Activated T-cell treated with anti-CD3 and anti-CD28 coated beads, Interleukin-2, amount 50 U/mL, for 72 hours (primary cell): ENCODE measurements at regions not wholly inside any gene's neighbourhood (a gene's known extent, or its start where the extent isn't known, plus 50 kb on each side); places are given as distances from the start of the nearest gene placed in this dataset.
"Not testable (repeated sequence)": the region's sequence is repeated elsewhere in the genome, so short reads cannot be mapped to it uniquely, and the experiment has no call there.

Experiments used
- ATAC-seq, 2 donors: fragments of 150-1000 bp; cut with Tn5 transposase; replicated peaks in 1 of 2; 2 replicates each; pipeline ENCODE4 v1.10.0; 2021; ENCODE audit warnings: moderate library complexity in 2 of 2, mild to moderate bottlenecking in 1 of 2
- DNase-seq, 2 donors: peaks; one replicate each; pipeline ENCODE4 v3.0.0; 2021 to 2022; ENCODE audit warnings: mixed read lengths in 1 of 2
- H3K27ac Mint-ChIP-seq: one replicate; pipeline ENCODE4 v1.8.0; 2022; ENCODE audit warnings: mild to moderate bottlenecking, moderate library complexity, mixed read lengths
- H3K27me3 Mint-ChIP-seq: one replicate; pipeline ENCODE4 v1.8.0; 2022; ENCODE audit warnings: low read depth, mixed read lengths
- H3K36me3 Mint-ChIP-seq, 2 donors: one replicate each; pipeline ENCODE4 v1.8.0; 2022; ENCODE audit warnings: mixed read lengths in 2 of 2, mild to moderate bottlenecking in 1 of 2; ENCODE audit not compliant: insufficient read depth in 2 of 2
- H3K4me1 Mint-ChIP-seq: one replicate; pipeline ENCODE4 v1.8.0; 2022; ENCODE audit warnings: low read depth, mixed read lengths
- H3K4me3 Mint-ChIP-seq, 2 donors: one replicate each; pipeline ENCODE4 v1.8.0; 2022; ENCODE audit warnings: mild to moderate bottlenecking in 2 of 2, mixed read lengths in 2 of 2, moderate library complexity in 2 of 2
- H3K9me3 Mint-ChIP-seq, 2 donors: one replicate each; pipeline ENCODE4 v1.8.0; 2022; ENCODE audit warnings: mixed read lengths in 2 of 2

DNA sequence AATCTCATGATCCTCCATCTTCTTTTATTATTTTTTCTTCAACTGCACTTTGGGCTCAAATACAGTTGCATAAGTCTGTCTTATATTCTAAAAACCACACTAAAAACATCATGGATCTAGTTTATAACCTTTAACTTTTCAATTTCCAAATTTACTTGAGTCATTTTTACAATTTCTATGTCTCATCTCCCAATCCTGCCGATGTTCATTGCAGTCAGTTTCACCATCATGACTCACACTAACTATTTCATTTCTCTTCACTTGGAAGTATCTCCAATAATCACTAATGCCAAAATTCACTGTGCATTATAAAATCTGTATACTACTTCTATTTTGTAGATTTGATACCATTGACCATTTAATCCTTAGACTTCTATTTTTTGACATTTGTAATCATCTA, 806.9 kb upstream of the SORCS1 start:
- DNase-seq (no peak), ATAC-seq (no peak)
- Mint-ChIP-seq H3K9me3 (peaks cover 11 to 21% of the 10 kb centered on the region in 2 donors), H3K27ac (peak overlapping the region; percentile 4), H3K36me3 (peaks cover 3% of the 10 kb centered on the region in 2 donors), H3K4me1 (no peaks in the 10 kb centered on the region), H3K4me3 (no peak overlapping the region), H3K27me3 (no peaks in the 10 kb centered on the region)

DNA sequence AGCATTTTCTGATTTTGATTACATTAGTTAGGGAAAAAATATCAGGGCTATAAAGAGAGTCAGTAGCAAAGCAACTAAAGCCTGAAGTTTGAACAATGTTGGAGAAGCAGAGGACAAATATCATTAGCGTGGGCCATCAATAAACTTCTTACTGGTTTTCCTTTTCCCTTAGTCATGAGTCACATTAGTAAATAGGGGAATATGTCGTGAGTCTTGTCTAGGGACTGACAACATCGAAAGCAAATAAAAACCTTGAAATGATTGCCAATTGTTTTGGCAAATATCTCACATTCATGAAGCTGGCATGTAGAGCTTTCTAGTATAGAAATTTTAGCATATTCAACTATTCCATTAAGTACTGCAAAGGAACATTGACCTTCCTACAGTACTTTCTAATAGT, 806.0 kb upstream of the SORCS1 start:
- Mint-ChIP-seq H3K27me3 (no peaks in the 10 kb centered on the region), H3K9me3 (peaks cover 11 to 17% of the 10 kb centered on the region in 2 donors), H3K4me1 (no peaks in the 10 kb centered on the region), H3K4me3 (no peak overlapping the region), H3K27ac (no peak overlapping the region), H3K36me3 (peaks cover 3% of the 10 kb centered on the region in 2 donors)
- DNase-seq: no peak
- ATAC-seq: no peak

DNA sequence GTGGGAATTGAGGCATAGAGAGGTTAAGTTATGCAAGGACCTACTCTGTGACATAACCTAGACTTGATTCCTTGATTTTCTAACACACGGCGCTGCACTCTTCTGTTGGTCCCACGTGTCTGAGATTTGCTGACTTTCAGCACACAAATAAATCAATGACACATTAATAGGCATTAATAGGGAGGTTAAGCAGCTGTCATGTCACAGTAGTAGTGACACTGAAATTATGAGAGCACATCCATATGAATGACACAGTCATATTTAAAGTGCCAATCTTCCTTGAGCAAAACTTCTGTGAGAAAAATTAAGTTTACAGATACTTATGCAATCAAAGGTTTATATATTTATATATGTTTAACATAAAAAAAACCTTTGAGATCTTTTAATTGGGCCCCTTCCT, 805.4 kb upstream of the SORCS1 start:
- Mint-ChIP-seq H3K9me3 (peaks cover 11 to 15% of the 10 kb centered on the region in 2 donors), H3K4me3 (no peak overlapping the region), H3K36me3 (peaks cover 3% of the 10 kb centered on the region in 2 donors), H3K4me1 (no peaks in the 10 kb centered on the region), H3K27ac (no peak overlapping the region), H3K27me3 (no peaks in the 10 kb centered on the region)
- DNase-seq (no peak), ATAC-seq (no peak)

DNA sequence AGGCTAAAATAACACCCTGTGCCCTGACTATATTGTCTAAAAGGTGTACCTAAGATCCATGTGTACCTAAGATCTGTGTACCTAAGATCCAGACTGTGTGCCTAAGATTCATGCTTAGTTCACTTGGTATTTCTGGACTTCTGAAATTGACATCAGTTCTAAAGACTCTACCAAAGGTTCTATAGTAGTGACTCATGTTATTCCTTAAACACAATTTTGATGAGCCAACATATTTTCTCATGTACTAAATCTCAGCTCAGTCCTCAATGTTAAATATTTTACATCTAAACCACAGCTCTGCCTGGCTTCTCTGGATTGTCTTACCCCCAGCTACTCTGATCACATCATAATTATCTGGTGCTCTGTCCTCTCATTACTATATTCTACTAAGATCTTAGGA, 802.3 kb upstream of the SORCS1 start:
- H3K4me3 Mint-ChIP-seq: no peak overlapping the region
- DNase-seq (no peak), ATAC-seq (no peak)
- H3K36me3 Mint-ChIP-seq: no peaks in the 10 kb centered on the region
- no peaks in the 10 kb centered on the region for H3K4me1 Mint-ChIP-seq
- H3K9me3 Mint-ChIP-seq: peaks cover 2 to 4% of the 10 kb centered on the region in 2 donors
- H3K27me3 Mint-ChIP-seq: no peaks in the 10 kb centered on the region
- H3K27ac Mint-ChIP-seq: no peak overlapping the region

DNA sequence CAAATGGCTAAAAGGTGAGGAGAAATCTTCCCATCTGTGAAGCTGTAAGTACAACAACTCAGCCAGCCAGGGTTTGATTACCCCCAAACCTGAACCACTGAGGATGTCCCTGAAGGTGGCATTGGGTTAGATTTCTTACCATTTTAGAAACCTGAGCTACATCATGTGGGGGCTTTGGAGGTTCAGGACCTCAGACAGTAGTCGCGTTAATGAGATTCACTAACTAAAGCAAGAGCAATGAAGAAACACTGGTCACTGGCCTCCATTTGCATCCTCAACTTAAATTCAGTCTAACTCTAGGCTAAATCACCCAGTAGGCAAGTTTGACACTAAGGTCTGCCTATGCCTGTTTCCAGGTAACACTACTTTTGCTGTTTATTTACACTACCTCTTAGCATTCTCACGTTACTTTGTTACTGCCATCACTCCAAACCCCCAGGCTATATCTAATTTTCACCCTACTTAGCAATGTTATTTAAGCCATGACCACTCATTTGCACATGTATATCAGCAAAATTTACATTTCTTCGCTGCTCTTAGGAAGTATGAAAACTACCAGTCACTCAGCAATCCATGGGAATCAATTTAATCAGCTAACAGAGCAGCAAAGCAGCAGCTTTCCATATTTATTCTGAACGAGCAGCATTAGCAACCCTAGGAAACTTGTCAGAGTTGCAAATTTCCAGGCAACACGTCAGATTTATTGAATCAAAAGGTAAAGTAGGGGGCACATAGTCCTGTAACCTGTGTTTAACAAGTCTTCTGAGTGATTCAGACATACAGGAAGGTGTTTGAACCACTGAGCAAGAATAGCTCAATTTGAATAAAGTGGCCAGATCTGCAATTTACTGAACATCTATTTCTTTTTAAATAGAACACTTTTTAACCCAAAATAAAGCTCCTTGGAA, 788.4 kb upstream of the SORCS1 start:
- no peak for DNase-seq
- Mint-ChIP-seq H3K27me3 (no peaks in the 10 kb centered on the region), H3K36me3 (no peaks in the 10 kb centered on the region), H3K27ac (no peak overlapping the region), H3K9me3 (peaks cover 2 to 12% of the 10 kb centered on the region in 2 donors), H3K4me3 (no peak overlapping the region), H3K4me1 (no peaks in the 10 kb centered on the region)
- ATAC-seq: no peak

DNA sequence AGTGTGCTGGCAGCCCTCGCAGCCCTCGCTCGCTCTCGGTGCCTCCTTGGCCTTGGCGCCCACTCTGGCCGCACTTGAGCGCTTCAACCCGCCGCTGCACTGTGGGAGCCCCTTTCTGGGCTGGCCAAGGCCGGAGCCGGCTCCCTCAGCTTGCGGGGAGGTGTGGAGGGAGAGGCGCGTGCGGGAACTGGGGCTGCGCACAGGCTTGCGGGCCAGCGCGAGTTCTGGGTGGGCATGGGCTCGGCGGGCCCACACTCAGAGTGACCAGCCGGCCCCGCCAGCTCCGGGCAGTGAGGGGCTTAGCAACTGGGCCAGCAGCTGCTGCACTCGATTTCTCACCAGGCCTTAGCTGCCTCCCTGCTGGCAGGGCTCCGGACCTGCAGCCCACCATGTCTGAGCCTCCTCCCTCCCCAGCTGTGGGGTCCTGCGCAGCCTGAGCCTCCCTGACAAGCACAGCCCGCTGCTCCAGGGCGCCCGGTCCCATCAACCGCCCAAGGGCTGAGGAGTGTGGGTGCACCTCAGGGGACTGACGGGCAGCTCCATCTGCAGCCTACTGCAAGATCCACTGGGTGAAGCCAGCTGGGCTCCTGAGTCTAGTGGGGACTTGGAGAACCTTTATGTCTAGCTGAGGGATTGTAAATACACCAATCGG, 786.0 kb upstream of the SORCS1 start:
- ATAC-seq, H3K36me3 Mint-ChIP-seq, H3K4me1 Mint-ChIP-seq, H3K4me3 Mint-ChIP-seq, DNase-seq, H3K27me3 Mint-ChIP-seq, H3K27ac Mint-ChIP-seq: not testable (repeated sequence)
- peaks cover 3 to 12% of the 10 kb centered on the region in 2 donors for H3K9me3 Mint-ChIP-seq

DNA sequence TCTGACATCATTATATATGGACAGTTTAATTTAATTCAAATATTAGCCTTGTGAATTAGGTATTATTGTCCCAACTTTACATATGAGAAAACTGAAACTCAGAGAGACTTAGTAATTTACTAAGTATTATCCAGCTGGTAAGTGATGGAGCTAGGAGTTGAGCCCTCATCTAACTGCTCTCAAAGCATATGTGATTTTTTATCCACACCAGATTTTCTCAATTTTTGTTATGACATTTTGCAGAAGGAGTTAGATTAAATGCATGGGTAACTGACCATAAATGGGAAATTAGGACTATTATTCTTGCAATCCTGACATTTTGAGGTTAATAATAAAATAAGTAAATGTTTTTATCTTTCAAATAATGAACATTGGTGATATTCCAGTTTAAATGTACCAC, 778.3 kb upstream of the SORCS1 start:
- ATAC-seq: no peak
- Mint-ChIP-seq H3K27me3 (no peaks in the 10 kb centered on the region), H3K4me3 (no peak overlapping the region)

DNA sequence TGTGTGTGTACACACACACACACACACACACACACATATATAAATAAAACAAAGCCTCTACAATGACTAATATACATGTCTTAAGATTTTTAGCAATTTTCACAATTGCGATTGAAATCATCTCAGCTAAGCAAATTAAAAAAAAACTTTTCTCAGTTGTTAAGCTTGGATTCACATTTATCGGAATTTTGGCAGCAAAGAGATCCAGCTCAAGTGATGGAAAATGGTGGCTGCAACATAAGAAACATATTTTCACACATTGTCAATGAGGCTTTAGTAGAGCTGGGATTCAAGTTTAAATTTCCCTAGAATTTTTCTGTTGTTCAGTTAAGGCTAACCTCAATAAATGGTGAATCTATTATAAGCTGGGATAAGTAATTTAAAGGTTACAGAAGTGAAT, 768.6 kb upstream of the SORCS1 start:
- Mint-ChIP-seq H3K36me3 (no peaks in the 10 kb centered on the region), H3K4me3 (no peak overlapping the region), H3K4me1 (no peaks in the 10 kb centered on the region), H3K27ac (no peak overlapping the region), H3K27me3 (no peaks in the 10 kb centered on the region), H3K9me3 (peaks cover 3 to 8% of the 10 kb centered on the region in 2 donors)
- no peak for DNase-seq
- ATAC-seq: no peak

More for the DNA sequence above, 778.3 kb upstream of the SORCS1 start:
- DNase-seq: no peak
- peaks cover 0 to 3% of the 10 kb centered on the region in 2 donors for H3K36me3 Mint-ChIP-seq
- H3K27ac Mint-ChIP-seq: no peak overlapping the region
- peaks cover 8 to 12% of the 10 kb centered on the region in 2 donors for H3K9me3 Mint-ChIP-seq
- no peaks in the 10 kb centered on the region for H3K4me1 Mint-ChIP-seq

DNA sequence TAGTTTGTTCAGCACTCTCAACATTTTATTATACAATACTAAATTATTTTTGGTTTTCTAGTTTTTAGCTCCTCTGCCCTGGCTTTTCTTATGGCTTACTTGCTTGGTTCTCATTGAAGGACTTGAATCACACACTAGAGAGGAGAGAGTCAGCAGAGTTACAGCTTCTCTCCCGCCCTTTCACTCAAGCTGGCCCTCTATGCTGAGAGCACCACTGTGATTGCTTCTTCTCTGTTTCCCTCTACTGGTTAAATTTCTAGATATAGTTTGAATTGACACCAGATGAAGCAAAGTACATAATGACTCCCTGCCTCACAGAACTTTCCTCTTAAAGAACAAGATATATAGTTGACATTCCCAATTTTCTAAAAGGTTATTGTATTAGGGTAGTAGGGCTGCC, 767.3 kb upstream of the SORCS1 start:
- no peaks in the 10 kb centered on the region for H3K4me1 Mint-ChIP-seq
- DNase-seq: no peak

DNA sequence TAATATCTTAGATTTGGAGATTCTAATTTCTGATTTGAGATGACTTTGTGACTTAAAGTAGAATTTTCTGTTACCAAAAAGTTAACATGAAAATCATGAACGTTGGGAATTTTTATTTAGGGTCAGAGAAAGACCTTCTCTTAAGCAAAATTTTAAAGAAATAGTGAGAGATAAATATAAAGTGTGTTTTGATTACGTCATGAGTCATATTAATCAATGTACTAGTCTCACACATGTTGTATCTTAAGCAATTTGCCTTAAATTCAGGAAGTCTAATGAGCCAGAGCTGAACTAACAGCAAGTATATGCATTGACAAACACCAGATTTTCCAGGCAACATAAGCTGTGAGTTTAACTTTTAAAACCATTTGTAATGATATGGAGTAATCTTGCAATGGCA, 765.5 kb upstream of the SORCS1 start:
- Mint-ChIP-seq H3K4me1 (no peaks in the 10 kb centered on the region), H3K27me3 (no peaks in the 10 kb centered on the region), H3K4me3 (no peak overlapping the region), H3K9me3 (peaks cover 3 to 8% of the 10 kb centered on the region in 2 donors), H3K36me3 (no peaks in the 10 kb centered on the region), H3K27ac (no peak overlapping the region)
- ATAC-seq (no peak), DNase-seq (no peak)

More for the DNA sequence above, 767.3 kb upstream of the SORCS1 start:
- Mint-ChIP-seq H3K27ac (no peak overlapping the region), H3K4me3 (no peak overlapping the region), H3K36me3 (no peaks in the 10 kb centered on the region), H3K27me3 (no peaks in the 10 kb centered on the region), H3K9me3 (peaks cover 3 to 8% of the 10 kb centered on the region in 2 donors)
- no peak for ATAC-seq

DNA sequence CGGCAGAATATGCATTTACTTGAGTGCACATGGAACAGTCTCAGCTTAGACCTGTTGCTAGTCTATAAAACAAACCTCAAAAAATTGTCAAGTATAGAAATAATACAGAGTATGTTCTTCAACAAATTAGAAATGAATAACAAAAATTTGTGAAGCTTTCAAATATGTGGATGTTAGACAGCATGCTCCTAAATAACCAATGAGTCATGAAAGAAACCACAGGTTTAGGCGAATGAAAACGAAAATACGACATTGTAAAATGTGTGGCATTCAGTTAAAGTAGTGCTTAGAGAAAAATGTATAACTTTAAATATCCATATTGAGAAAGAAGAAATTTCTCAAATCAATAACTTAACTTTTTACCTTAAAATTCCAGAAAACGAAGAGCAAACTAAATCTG, 760.0 kb upstream of the SORCS1 start:
- Mint-ChIP-seq H3K9me3 (peaks cover 9 to 18% of the 10 kb centered on the region in 2 donors), H3K36me3 (peaks cover 0 to 6% of the 10 kb centered on the region in 2 donors), H3K4me1 (no peaks in the 10 kb centered on the region), H3K27me3 (no peaks in the 10 kb centered on the region), H3K27ac (no peak overlapping the region), H3K4me3 (no peak overlapping the region)
- DNase-seq: no peak
- no peak for ATAC-seq

DNA sequence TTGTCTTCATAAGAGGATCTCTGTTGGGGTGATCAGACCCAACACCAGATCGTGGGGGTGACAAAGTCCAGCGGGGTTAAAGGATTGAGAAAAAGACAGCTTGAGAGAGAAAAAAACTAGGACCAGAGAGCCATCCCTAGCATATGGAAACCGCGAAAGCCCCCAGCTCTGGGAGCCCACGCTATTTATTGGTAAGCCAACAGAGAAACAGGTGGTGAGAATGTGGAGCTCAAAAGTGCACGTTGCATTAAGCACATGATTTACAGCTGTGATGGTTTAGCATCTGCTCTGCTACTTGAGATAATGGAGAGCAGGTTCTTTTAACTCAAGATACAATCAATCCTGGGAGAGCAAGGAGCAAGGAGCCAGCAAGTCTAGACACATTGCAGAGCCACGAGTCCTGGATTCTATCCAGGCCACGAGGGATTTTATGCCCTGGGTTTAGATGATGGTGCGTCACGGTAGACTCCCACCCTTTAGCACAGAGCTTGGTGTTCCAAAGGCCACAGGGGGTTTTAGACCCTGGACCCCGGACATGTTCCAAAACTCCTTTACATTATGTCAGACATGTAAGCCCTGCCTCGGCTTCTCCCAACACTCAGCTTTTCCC, 755.2 kb upstream of the SORCS1 start:
- peaks cover 13 to 21% of the 10 kb centered on the region in 2 donors for H3K9me3 Mint-ChIP-seq
- ATAC-seq: no peak
- no peak overlapping the region for H3K4me3 Mint-ChIP-seq
- no peaks in the 10 kb centered on the region for H3K4me1 Mint-ChIP-seq
- peaks cover 6% of the 10 kb centered on the region for H3K27me3 Mint-ChIP-seq
- no peak overlapping the region for H3K27ac Mint-ChIP-seq
- peaks cover 2 to 9% of the 10 kb centered on the region in 2 donors for H3K36me3 Mint-ChIP-seq
- no peak for DNase-seq

DNA sequence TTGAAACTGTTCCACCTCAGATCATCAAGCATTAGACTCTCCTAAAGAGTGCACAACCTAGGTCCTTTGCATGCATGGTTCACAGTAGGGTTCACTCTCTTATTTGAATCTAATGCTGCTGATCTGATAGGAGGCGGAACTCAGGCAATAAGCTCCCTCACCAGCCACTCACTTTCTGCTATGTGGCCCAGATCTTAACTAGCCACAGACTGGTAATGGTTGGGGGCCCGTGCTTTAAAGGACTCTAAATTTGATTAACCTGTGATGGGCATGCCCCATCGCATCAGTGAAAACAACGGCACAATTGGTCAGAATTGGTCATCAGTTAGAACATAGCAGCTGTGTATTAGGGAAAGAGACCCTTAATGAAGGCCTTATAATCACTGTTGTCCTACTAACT, 753.7 kb upstream of the SORCS1 start:
- no peaks in the 10 kb centered on the region for H3K4me1 Mint-ChIP-seq
- peaks cover 2 to 9% of the 10 kb centered on the region in 2 donors for H3K36me3 Mint-ChIP-seq
- H3K27ac Mint-ChIP-seq: no peak overlapping the region
- DNase-seq: no peak
- no peak for ATAC-seq
- H3K9me3 Mint-ChIP-seq: peaks cover 12 to 18% of the 10 kb centered on the region in 2 donors
- H3K4me3 Mint-ChIP-seq: no peak overlapping the region
- peaks cover 16% of the 10 kb centered on the region for H3K27me3 Mint-ChIP-seq
